Vagina (tissue), 2 donors: ENCODE measurements at regions not wholly inside any gene's neighbourhood (a gene's known extent, or its start where the extent isn't known, plus 50 kb on each side); places are given as distances from the start of the nearest gene placed in this dataset.

Experiments
- POLR2A ChIP-seq, 2 donors: fragments of 450-650 bp; IDR thresholded peaks; one replicate each; pipeline ENCODE4 v1.6.1; 2017; ENCODE audit warnings: antibody characterized with exemption in 2 of 2, mild to moderate bottlenecking in 2 of 2, moderate library complexity in 2 of 2
- TF ChIP-seq, protein P1 (sequence below), 3 experiments: fragments of 450-650 bp in 2 of 3; fragments of 200-600 bp in 1 of 3; sonication (generic) in 1 of 3; IDR thresholded peaks; one replicate each; pipeline ENCODE4 v1.5.1; 2017 to 2019; ENCODE audit warnings: antibody characterized with exemption in 3 of 3, mild to moderate bottlenecking in 2 of 3, moderate library complexity in 2 of 3

DNA sequence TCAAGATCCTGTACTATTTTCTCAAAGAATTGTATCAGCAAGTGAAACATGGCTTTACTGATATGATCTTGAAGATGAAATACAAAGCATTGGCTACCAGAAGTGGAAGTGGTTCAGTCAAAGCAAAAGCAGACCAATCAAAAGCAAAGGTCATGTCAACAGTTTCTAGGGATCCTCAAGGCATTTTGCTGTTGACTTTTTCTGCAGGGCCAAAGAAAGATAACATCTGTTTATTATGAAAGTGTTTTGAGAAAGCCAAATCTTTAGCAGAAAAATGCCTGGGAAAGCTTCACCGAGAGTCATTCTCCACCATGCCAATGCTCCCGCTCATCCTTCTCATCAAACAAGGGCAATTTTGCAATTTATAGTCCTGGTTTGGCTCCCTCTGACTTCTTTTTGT lies 90.3 kb upstream of the ACO1 start:
- TF ChIP-seq, protein P1, sequence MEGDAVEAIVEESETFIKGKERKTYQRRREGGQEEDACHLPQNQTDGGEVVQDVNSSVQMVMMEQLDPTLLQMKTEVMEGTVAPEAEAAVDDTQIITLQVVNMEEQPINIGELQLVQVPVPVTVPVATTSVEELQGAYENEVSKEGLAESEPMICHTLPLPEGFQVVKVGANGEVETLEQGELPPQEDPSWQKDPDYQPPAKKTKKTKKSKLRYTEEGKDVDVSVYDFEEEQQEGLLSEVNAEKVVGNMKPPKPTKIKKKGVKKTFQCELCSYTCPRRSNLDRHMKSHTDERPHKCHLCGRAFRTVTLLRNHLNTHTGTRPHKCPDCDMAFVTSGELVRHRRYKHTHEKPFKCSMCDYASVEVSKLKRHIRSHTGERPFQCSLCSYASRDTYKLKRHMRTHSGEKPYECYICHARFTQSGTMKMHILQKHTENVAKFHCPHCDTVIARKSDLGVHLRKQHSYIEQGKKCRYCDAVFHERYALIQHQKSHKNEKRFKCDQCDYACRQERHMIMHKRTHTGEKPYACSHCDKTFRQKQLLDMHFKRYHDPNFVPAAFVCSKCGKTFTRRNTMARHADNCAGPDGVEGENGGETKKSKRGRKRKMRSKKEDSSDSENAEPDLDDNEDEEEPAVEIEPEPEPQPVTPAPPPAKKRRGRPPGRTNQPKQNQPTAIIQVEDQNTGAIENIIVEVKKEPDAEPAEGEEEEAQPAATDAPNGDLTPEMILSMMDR (IDR thresholded peaks at IDR 0.05): no peak
- TF ChIP-seq POLR2A (IDR thresholded peaks at IDR 0.05): no peak
